HEK293T (cell line): ENCODE measurements at regions not wholly inside any gene's neighbourhood (a gene's known extent, or its start where the extent isn't known, plus 50 kb on each side); places are given as distances from the start of the nearest gene placed in this dataset.

Experiments used
- BHLHE40 ChIP-seq: fragments of 450-650 bp; IDR thresholded peaks from 2 replicates; pipeline ENCODE4 v1.6.1; 2016; ENCODE audit warnings: mild to moderate bottlenecking, moderate library complexity, borderline replicate concordance
- FOXA1 ChIP-seq: fragments of 450-650 bp; IDR thresholded peaks from 2 replicates; pipeline ENCODE4 v1.6.1; 2016; ENCODE audit warnings: mild to moderate bottlenecking
- FOXK2 ChIP-seq: fragments of 450-650 bp; IDR thresholded peaks from 2 replicates; pipeline ENCODE4 v1.6.1; 2016; ENCODE audit warnings: mild to moderate bottlenecking
- FOXM1 ChIP-seq: fragments of 450-650 bp; IDR thresholded peaks from 2 replicates; pipeline ENCODE4 v1.6.1; 2017; ENCODE audit warnings: mild to moderate bottlenecking, borderline replicate concordance
- HDGF ChIP-seq: fragments of 450-650 bp; IDR thresholded peaks from 2 replicates; pipeline ENCODE4 v1.6.1; 2017; ENCODE audit warnings: antibody characterized with exemption, borderline replicate concordance
- SP1 ChIP-seq: fragments of 450-650 bp; IDR thresholded peaks from 2 replicates; pipeline ENCODE4 v1.6.1; 2017
- TF ChIP-seq, protein P1 (sequence below): fragments of 450-650 bp; IDR thresholded peaks from 2 replicates; pipeline ENCODE4 v1.6.1; 2016

DNA sequence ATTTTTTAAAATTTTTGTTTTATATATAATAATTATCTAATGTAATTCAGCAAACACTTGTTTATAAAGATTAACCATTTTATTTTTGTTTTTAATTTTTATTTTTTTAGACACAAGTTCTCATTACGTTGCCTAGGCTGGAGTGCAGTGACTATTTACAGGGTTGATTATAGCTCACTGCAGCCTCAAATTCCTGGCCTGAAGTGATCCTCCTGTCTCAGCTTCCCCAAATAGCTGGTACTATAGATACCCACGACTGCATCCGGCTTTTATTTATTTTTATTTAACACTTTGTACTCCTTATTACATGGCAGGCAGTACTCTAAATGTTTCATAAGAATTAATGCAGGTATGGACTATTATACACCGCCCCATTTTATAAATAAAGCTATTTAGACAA lies 288.7 kb downstream of the MDFIC start:
- no peak for TF ChIP-seq HDGF
- no peak for TF ChIP-seq BHLHE40
- no peak for TF ChIP-seq FOXM1
- no peak for TF ChIP-seq FOXA1
- no peak for TF ChIP-seq SP1
- no peak for TF ChIP-seq FOXK2
- TF ChIP-seq, protein P1, sequence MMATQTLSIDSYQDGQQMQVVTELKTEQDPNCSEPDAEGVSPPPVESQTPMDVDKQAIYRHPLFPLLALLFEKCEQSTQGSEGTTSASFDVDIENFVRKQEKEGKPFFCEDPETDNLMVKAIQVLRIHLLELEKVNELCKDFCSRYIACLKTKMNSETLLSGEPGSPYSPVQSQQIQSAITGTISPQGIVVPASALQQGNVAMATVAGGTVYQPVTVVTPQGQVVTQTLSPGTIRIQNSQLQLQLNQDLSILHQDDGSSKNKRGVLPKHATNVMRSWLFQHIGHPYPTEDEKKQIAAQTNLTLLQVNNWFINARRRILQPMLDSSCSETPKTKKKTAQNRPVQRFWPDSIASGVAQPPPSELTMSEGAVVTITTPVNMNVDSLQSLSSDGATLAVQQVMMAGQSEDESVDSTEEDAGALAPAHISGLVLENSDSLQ = no peak
